Endometrium (tissue), 2 donors: ENCODE measurements at regions not wholly inside any gene's neighbourhood (a gene's known extent, or its start where the extent isn't known, plus 50 kb on each side); places are given as distances from the start of the nearest gene placed in this dataset.
"Not testable (repeated sequence)": the region's sequence is repeated elsewhere in the genome, so short reads cannot be mapped to it uniquely, and the experiment has no call there.

Source experiments
- FAIRE-seq: peaks from 2 replicates; lab custom pipeline; 2012; peaks lifted over from hg19 to GRCh38; lab: Jason Lieb, UNC
- donor health status: control.
- donor health status: control.

DNA sequence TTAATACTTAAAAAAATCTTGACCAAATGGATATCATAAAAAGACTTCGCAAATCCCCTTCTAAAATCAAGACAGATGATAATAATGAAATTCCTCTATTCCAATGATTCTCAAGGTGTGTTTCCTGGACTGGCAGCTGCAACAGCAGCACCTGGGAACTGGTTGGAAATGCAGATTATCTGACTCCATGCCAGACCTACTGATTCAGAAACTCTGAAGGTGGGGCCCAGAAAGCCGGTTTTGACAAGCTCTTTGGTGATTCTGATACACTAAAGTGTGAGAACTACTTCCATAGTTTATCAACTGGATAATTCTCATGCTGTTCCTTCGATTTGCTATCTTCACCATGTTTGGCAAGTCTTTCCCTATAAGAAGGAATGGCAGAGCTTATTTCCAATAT lies 252.1 kb downstream of the COL12A1 start:
- FAIRE-seq: no peak

DNA sequence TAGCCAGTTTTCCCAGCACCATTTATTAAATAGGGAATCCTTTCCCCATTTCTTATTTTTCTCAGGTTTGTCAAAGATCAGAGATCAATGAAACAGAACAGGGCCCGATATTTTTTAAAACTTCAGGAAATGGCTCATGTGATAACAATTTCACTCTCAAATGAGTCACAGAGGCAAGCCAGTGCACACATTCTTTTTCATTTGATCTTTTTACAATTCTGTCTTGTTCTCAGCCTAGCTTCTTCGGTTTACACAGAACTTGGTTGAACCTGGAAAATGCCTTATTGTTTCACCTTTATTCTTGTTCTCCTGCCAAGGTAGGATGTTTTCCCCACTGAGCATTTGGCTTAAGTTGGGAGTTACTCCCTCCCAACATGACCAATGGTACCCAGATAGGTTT lies 258.9 kb downstream of the COL12A1 start:
- no peak for FAIRE-seq

DNA sequence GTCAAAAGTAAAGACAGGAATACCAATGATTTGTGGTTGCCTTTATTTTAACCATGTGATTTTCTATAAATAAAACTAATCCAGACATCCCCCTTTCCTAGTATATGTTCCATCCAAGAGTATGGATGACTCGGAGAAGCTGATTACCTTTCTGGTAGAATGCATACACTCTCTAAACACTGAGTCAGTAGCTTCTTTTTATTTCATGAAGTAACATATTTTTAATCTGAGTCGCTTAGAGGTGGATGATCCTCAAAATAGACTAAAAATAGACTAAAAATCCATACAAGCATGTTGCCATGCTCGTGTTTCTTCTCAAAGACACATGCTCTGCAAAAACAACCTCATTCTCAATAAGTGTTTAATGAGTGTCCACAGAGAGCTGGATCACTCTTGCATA lies 263.7 kb downstream of the COL12A1 start:
- FAIRE-seq: no peak

DNA sequence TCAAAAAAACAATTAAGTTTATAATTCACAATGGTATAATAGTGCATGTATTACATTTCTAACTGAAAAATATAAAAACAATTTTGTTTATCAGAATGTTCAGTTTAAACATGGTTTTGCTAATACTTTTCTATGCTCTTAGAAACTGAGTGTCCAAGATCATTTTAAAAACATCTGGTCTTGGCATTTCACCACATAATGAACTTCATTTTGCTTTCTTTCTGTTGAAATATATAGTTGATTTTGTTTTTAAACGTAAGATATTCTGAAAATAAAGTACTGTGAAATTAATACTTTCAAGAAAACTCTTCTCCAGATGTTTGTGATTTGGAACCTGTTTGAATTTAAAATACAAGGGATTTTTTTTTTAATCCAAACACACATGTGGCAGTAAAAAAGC lies 264.4 kb downstream of the COL12A1 start:
- peak; percentile 98 for FAIRE-seq

DNA sequence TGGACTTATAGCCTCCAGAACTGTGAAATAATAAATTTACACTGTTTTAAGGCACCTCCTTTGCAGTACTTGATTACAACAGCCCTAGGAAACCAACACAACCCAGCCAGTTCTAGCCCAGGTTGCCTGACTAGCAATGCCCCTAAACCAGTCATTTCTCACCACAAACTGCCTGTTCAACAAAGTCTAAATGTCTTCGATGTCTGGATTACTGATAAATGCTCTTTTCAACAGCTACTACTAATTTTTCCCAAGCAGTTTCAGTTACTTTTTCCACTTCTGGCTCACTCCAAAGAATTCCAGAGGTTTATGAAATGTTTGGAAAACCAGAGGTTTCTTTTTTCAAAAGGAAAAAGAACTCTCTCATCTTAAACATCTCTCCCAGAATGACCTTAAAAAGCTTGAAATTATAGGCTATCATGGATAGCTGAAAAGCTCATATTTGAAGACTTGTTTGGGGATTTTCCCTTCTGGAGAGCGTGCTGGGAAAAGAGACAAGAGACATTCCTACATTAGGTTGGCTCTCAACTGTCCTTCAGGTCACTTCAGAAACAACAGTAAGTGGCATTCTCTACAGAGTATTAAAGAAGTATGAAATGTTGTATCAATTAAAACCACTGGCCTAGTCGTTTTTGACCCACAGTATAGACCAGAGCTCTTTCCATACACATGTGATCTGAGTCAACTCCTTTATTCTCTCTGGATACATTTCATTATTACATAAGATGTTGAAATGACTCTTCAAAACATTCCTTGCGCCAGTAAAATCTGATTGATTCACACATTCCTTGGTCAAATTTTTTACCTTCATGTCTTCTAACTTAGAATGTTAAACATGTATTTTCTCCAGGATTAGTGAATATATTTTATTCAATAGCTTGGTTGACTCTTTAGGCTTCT lies 265.9 kb downstream of the COL12A1 start:
- peak; percentile 45 for FAIRE-seq

DNA sequence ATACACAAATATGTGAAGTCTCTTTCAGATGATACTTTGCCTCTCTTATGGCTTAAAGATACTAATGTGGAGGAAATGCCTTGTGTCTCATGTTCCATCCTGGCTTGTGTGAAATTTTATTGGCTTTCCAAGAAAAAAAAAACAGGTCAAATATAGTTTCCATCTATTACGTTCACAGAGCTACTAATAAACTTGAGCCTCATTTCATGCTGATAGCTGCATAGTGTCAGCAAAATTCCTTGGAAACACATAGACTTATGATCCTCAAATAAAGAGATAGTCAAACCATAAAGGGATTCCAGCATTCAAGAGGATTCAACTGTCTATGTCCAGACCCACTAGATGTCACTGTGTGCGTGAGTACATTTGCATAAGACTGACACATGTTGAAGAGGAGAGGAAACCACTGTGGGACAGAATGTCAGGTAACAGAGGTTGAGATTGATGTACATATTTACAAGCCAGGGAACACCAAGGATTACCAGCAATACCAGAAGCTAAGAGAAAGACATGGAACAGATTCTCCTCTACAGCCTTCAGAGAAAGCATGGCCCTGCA lies 266.6 kb downstream of the COL12A1 start:
- FAIRE-seq: no peak

DNA sequence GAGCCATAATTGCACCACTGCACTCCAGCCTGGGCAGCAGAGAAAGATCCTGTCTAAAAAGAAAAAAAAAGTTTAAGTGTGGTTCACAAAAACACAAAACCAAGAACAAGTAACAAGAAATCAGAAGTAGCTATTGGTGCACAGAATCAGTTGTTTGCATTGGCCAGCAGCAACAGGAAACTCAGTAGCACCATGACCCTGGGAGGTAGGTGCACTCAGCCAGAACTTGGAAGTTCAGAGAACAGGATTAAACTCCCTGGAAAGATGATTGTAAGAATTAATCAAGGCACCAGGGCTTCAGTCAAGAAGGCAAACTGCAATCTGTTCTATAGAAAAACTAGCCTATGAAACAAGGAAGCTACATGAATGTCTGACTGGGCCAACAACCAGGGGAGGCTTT lies 267.9 kb downstream of the COL12A1 start:
- no peak for FAIRE-seq

DNA sequence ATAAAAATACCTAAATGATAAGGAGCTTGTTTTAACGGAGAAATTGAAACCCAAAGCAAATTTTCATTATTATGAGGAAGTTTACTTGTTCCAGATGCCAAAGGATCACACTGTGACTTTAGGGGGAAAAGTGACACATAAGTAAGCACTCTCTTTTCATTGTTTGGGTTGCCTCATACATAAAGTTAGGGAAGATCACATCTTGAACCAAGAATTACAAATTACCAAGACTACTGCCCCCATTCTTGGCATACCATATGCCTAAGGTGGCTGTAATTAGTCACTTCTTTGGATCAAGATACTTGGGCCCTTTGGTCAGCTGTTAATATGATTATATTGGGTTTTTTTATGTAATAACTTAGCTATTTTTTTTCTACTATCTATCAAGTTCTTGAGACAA lies 269.0 kb downstream of the COL12A1 start:
- no peak for FAIRE-seq

DNA sequence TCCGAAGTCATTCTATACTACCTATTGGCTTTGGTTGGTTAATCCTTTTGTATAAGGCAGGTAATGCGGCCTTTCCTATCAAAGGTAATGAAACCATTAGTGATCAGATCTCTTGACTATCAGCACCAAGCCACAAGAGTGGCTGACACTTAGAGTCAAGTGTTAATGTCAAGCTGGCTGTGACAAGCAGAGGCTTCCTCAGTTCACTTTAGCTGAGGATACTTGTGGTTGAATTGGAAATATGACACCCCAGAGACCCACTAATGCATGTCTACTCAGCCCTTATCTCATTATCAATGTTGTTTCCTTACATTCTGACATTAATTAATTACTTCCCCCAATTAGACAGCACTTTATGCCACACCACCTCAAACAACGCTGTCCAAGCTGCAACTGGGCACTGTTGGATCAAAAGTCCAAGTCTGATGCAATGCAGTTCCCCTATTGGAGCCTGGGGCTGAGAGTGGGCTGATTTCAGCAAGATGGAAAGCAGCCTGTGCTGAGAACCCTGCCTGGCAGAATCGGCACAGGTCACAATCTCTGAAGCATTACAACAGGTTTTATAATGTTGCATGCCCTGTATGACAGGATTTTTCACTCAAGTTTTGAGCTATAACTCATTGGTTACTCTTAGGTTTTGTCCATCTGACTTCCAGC lies 273.5 kb downstream of the COL12A1 start:
- no peak for FAIRE-seq

DNA sequence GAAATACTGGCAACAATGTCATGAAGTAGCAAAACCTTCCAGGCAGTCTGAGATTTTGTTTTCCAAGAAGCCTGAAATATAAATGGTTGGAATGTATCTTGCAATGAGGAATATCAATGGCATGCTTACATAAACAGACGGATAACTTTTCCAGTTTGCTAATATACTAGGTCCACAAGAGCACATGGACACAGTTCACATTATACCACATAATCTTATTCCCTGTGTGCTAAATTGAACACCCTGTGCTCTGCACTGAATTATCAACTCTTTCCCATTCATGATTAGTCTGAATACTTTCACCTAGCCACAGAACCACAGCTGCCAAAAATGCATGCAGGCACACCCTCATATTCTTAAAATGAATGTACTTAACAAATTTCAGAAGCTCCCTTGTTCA lies 274.3 kb downstream of the COL12A1 start:
- FAIRE-seq: no peak

DNA sequence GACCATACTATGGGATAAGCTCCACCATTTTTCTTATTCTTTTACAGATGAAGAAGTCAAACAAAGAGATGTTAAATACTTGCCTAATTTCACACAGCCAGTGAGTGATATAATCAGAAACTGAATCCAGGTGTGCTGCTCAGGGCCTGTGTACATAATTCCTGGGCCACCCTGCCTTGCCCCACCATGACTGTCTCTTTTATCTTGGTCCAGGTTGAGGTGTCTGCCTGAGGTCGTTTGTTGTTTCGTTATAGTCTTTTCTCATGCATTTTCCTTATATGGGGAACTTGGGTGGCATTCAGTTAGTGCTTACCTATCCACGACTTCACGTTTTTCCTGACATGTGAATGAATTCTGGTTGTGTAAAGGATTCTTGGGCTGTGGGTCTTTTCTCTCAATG lies 277.6 kb downstream of the COL12A1 start:
- FAIRE-seq: no peak

DNA sequence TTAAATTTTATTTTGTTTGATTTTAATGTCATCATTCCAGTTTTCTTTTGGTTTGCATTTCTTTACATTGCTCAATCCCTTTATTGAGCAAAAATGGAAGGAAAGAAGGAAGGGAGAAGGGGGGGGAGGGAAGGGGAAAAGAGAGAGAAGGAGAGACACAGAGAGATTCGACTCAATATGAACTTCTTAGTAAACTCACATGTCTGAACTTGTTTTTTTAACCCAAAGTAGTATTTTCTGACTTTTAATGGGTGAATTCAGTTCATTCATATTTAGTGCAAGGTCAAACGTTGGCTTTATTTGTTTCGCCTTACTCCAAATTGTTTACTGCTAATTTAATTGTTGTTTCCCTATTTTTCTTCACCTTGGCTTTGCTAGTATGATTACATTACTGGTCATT lies 278.6 kb downstream of the COL12A1 start:
- no peak for FAIRE-seq

DNA sequence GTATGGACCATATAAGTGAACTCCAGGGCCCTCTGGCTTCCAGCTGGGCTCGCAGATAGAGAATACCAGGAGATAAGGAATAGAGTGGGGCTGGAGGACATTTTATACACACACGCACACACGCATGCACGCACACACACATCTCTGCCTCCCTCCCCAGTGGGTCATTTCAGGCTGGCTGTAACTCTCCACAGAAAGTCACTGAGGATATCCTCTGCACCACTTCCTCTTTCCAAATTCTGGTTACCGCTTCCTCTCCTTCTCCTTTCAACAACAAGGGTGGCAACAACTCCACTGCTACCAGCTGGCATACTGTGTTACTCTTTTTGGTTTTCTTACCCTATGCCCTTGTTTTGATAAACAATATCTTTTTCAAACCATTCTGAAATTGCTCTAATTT lies 280.2 kb downstream of the COL12A1 start:
- FAIRE-seq: no peak

DNA sequence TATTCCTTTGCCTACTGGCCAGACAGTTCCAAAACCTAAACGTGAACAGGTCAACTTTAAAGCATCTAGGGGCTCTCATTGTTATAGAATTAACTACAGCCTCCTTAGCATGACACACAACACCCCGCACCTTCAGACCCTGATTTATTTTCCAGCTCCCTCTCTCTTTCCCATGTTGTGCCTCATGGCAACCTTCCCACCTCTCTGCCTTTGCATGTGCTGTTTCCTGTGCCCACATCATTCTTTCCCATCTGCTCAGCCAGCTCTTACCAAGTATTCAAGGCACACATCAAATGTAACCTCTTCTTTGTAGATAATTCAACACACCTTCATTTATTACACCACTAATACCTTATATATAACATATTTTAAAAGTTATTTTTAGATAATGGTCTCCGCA lies 291.0 kb downstream of the COL12A1 start:
- FAIRE-seq: no peak

DNA sequence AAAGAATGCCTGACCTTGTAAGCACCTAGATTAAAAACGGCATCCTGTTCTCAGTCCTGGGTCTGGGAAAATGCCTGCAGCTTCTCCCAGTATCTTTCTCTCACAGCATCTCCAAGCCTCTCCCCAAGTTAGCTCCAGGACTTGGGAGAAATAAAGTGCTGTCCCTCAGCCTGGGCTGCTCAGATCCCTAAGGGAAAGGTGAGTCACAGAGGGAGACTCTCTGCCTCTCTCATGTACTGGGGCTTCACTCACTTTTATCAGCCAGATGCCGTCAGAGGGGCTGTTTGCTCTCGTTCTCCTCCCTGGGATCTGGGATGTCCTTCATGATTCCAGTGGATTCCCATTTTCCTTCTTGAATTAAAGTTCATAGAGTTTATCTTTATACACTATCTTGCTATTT lies 293.6 kb downstream of the COL12A1 start:
- FAIRE-seq: no peak

DNA sequence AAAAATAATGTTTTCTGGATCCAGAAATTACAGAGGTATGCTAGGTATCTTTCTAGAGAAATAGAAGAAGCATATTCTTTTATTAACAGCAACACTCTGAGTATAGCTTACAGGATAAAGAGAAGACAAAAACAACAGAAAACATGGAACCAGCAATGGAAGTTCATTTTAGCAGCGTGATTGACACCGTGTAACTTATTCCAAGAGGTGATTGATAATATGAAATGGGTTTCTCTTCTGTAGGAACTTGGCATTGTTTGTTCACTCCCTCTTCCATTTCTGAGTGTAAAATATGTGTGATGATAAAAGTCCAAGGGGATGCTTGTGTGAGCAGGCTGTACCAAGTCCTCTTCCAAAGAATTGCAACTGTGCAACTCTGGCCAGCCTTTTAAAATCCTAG lies 303.0 kb downstream of the COL12A1 start:
- no peak for FAIRE-seq

DNA sequence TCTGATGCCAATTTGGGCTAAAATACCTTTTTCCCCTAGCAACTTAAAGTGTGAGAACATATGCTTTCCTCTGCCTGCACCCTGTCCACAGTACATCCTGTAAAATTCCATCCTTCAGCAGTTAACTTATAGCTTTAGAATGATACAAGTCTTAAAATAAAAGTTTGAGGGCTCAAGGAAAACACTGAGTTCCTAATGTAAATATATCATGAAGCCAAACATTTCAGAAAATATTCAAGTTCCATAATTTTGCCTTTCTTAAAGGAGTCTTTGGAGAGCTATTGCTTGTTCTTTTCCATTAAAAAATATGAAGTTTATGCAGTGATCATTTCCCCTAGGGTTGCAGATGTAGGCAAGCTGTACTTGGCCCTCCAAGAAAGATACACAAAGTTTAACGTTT lies 303.8 kb downstream of the COL12A1 start:
- no peak for FAIRE-seq

DNA sequence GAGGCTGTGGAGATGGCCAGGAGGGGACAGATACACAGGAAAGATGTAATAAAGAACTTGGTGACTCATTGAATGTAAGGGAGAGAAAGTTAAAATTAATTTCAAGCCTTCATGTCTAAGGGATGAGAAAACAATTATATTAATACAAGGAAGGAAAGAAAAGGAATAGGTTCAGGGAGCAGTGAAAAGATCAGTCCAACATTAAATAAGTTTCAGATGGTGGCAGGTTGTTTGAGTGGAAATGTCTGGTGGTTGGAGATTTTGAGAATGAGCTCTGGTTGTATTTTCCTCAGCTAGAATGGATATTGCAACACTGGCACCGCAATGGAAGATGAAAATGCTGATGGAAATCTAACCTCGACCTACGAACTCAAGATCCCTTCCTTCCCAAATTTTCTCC lies 304.3 kb downstream of the COL12A1 start:
- FAIRE-seq: no peak

DNA sequence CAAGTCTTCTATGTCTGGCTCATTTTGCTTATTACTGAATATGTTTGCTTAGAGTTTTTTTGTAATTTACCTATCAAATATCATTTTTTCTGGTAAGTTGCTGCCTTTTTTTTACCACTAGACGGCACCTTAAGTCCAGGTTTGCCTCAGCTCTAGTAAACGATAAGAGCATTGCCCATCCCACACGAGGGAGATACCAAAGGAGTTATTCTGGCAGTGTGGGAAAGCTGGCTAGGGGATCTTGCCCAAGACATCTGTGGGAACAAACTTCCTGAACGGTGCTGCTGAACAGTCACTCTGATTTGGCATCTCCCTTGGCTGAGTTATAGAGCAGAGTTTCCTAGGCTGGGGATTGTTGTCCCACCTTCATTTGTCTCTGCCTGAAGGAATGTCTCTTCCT lies 306.4 kb downstream of the COL12A1 start:
- FAIRE-seq: no peak

DNA sequence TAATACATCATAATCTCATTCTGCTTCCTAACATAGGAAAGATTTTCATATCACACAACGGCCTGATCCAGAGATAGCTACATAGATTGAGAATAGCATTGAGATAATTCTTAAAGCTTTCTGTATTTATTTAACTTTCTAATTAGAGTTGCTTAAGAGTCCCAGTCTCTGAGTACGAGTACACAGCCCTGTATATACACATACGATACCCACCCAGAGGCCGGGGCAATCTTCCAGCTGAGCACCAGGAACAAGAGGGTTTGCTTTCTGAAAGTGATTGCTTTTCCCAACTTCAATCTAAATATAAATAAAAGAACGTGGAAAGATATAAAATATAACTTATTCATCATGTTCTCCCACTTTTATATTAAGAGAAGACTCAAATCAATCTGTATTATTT lies 313.8 kb downstream of the COL12A1 start:
- no peak for FAIRE-seq

DNA sequence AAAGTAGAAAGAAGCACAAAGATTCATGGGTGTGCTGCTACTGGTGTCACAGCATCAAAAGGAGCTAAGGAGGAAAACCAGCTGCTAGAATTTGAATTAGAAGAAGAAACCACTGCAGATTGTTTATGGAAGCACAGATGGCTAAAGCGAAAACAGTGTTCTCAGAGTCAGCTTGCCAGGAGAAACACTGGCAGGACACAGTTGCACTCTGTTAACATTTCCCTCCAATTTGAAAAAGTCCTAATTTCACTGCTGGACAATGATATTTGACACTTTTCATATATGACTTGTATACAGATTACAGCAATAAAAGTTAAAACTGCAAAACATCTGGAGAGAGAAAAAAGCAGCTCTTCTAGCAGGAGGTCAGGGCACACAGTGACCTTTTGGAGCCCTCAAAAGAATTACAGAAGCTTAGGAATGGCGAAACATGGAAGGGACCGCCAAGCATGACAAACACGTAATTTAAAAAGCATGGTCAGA lies 314.5 kb downstream of the COL12A1 start:
- peak; percentile 98 for FAIRE-seq

DNA sequence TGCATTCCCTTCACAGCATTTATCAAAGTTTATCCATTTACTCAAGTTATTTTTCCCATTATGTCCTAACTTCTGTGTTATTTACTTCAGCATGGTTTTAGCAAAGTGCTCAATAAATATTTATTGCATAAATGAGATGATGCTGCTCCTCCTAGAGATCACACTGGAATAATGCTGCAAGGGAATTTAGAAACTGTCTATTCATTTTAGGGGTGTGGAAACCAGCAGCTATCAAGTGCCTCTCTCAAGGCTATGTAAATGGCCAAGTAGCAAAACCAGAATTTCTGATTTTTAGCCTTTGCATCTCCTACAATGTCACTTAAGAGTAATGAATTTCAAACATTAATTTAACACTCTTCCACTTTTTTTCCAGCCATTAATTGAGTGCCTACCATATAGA lies 316.2 kb downstream of the COL12A1 start:
- no peak for FAIRE-seq

DNA sequence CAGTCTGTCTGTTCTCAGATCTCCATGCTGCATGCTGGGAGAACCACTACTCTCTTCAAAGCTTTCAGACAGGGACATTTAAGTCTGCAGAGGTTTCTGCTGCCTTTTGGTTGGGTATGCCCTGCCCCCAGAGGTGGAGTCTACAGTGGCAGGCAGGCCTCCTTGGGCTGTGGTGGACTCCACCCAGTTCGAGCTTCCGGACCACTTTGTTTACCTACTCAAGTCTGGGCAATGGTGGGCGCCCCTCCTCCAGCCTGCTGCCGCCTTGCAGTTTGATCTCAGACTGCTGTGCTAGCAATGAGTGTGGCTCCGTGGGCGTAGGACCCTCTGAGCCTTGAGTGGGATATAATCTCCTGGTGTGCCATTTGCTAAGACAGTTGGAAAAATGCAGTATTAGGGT lies 317.1 kb downstream of the COL12A1 start:
- not testable (repeated sequence) for FAIRE-seq
